Activated CD4-positive, alpha-beta T cell treated with anti-CD3 and anti-CD28 coated beads, Interleukin-2, Interleukin-6, amounts not matched to agents 100 ng/mL and 50 ng/mL, durations not matched to agents 16 hours and 8 hours (primary cell): ENCODE measurements at regions not wholly inside any gene's neighbourhood (a gene's known extent, or its start where the extent isn't known, plus 50 kb on each side); places are given as distances from the start of the nearest gene placed in this dataset.
"Not testable (repeated sequence)": the region's sequence is repeated elsewhere in the genome, so short reads cannot be mapped to it uniquely, and the experiment has no call there.

Experiments used
- DNase-seq: peaks from one replicate; pipeline ENCODE4 v3.0.0-alpha.2; 2020

GRCh38 chr2:166831930-166832329 lies 56.4 kb upstream of the XIRP2 start:
- no peak for DNase-seq

GRCh38 chr2:166825914-166826313 lies 62.4 kb upstream of the XIRP2 start:
- DNase-seq = no peak

- no peak for DNase-seq
These were observed 73.9 kb upstream of the XIRP2 start for GRCh38 chr2:166814335-166814734.

GRCh38 chr2:166812166-166812891 lies 76.0 kb upstream of the XIRP2 start:
- DNase-seq = no peak

DNA sequence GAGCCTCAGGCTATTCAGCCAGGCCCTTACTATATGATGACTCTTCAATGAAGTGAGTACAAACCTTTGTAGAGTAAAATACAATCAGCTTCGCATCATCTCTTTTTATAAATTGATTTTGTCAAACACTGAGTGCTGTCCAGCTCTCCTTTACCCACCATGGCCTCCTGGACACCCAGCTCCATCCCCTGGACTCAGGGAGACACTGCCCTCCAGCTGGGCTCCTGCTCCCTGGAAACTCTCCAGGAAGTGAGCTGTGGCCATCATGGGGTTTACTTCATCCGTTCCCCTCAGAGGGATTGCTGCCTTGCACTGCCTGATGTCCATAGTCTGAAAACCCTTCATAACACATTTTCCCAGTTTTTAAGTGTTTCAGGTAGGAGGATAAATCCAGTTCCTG lies 82.5 kb upstream of the XIRP2 start:
- no peak for DNase-seq

DNA sequence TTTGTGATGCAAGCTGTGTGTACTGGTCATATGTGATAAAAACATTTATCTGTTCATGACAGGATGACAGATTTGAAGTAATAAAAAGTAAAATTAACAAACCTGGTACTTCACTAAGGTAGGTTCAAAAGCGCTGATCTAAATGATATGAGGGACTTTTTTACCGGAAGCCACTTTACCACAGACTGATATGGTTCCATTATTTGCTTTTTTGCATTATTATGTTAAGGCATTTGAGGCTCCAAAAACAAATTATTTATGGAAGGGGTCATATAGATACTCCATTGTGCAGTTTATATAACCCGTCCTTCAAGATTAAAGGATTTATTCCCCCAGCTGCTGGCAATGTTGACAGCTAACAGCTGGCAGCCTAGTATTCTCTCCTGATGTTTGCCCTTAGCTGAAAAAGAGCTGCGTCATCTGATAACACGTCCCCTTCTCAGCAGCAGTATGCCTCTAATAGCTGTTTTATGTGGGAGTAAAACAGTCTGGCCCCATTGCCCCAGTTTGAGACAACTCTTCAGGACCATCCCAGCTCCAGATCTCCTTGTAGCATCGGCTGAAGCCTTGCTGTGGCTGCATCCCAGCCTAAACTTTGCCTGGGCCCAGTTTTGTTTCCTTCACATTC lies 84.8 kb upstream of the XIRP2 start:
- DNase-seq = no peak

- DNase-seq = no peak
These were observed 85.8 kb upstream of the XIRP2 start for GRCh38 chr2:166802475-166802874.

GRCh38 chr2:166792808-166793207 lies 95.5 kb upstream of the XIRP2 start:
- peak; percentile 5 for DNase-seq

DNA sequence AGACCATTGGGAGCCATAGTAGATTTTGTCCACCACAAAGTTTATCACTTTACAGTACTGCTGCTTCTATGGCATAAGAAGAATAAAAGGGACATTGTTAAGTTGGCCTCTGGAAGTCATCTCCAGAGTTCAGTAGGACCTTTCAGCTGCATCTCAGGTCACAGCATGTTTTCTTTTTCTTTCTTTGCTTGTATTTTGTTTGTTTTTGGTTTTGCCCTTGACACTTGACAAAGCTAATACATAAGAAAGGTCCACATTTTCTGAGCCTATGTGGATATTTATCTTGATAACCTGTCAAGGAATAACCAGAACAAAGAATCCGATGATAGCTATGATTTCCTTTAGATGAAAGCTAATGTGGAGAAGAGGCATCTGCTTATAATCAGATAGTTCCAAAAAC lies 101.6 kb upstream of the XIRP2 start:
- no peak for DNase-seq

DNA sequence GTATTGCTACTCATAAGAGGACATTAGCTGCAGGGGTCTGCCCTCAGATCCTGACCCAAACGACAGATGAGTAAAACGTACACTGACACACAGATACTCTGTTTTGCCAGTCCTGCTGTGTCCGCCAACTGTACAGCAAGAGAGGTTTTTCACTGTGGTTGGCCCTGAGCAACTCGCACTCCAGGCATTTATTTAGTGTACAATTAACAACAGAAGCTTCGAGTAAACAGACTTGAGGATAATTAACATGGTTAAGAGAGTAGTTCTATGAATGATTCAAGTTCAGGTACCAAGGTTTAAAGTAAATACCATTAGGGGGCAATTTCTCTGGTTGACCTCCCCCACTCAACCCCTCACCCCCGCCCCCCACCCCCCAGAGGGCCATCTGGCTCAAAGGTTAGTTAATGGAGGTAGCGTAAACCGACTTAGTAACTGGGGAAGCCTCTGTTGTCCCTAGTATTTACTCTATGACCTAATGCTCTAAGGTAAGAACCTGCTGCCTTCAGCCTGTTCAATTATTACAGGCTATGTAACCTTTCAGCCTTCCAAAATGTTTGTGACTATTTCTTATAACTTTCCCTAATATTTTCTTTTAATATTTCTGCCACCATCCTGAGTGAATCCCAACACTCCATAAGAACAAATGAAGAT lies 103.9 kb upstream of the XIRP2 start:
- no peak for DNase-seq

DNA sequence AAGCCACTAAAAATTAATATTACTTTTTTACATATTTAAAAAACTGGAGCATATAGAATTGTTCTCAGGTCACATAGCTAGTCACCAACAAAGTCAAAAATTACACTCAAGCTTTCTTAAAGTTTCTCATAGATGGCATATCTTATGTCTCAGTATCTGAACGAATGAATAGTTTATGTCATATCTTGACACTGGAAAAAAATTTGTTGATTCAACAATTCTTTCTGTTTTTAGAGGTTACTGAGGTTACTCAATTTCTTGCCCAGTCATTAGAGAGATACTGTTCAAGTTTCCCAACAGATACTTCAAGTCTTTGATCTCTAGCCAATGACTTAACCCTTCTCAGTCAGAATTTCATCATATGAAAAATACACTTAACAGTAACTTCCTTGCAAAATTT lies 113.1 kb upstream of the XIRP2 start:
- no peak for DNase-seq

DNA sequence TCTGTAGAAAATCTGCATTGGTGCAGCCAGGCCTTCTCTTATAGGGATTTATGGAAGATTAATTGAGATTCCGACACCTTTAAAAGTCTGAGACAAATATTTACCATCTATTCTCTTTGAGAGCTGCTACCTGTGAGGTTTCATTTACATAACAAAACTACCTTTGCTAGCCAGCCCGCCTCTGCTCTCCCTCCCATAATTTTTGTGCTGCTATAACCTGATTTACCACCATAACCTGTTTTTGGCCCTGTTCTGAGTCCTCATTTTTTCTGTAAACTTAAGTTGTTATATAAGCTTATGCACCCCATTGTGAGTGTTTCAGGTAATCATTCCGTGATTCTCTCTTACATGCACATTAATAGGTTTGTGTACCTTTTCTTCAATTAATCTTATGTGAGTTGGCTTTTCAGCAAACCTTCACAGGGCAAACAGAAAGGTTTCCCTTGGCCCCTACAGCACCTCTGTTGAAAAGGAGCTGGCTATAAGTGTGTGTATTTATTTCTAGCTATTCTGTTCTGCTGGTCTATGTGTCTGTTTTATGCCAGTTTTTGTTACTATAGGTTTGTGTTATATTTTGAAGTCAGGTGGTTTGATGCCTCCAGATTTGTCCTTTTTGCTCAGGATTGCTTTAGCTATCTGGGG lies 114.9 kb upstream of the XIRP2 start:
- DNase-seq = no peak

DNA sequence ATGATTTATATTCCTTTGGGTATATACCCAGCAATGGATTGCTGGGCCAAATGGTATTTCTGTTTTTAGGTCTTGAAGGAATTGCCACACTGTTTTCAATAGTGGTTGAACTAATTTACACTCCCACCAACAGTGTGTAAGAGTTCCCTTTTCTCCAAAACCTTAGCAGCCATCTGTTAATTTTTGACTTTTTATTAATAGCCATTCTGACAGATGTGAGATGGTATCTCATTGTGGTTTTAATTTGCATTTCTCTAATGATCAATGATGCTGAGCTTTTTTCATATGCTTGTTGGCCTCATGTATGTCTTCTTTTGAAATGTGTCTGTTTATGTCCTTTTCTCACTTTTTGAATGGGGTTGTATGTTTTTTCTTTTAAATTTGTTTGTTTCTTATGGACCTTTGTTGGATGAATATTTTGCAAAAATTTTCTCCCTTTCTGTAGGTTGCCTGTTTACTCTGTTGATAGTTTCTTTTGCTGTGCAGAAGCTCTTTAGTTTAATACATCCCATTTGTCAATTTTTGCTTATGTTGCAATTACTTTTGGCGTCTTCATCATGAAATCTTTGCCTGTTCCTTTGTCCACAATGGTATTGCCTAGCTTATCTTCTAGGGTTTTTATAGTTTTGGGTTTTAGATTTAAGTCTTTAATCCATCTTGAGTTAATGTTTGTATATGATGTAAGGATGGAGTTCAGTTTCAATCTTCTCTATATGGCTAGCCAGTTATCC lies 119.7 kb upstream of the XIRP2 start:
- DNase-seq = no peak

DNA sequence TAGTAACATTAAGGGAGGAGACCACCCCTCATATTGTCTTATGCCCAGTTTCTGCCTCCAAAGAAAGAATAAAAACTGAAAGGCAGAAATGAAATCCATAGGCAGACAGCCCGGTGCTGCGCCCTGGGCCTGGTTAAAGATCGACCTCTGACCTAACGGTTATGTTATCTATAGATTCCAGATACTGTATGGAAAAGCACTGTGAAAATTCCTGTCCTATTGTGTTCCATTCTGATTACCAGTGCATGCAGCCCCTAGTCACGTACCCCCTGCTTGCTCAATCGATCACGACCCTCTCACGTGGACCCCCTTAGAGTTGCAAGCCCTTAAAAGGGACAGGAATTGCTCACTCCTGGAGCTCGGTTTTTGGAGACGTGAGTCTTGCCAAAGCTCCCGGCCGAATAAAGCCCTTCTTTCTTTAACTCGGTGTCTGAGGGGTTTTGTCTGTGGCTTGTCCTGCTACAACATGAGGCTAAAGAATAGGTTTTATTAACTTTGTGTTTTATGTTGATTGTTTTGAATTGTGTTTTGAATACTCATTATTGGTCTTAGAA lies 121.4 kb upstream of the XIRP2 start:
- not testable (repeated sequence) for DNase-seq

DNA sequence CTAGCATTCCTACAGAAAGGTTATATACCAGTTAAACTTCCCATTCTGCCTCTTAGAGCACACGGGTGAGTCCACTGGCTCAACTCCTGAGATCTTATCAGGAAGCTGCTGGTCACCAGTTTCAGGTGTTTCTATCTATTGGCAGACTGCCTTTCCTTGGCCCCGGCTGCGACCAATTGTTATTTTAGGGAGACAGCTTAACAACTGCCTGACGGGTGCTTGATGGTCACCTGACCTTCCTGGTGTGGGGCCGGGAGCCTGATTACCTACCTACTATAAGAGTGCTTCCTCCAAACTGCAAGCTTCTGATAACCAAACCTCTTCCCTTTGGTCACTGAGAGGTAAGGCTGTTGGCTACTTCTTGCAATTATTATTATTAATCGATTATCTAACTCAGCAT lies 122.1 kb upstream of the XIRP2 start:
- DNase-seq = no peak

DNA sequence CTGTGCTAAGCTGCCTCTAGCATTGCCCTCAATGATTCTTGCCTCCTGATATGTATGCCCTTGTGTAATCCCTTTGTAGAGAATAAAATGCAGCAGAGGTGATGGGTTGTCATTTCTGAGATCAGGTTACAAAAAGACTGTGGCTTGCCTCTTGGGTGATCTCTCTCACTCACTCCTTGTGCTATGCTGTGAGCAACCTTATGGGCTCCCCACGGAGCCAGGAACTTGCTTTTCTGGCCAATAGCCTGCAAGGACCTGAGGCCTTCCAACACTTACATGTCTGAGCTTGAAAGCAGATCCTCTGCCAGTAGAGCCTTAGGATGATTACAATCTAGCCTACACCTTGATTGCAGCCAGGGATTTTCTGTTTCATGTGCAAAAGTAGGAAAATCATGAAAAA lies 123.1 kb upstream of the XIRP2 start:
- DNase-seq = no peak

GRCh38 chr2:166764702-166765101 lies 123.6 kb upstream of the XIRP2 start:
- DNase-seq = no peak

DNA sequence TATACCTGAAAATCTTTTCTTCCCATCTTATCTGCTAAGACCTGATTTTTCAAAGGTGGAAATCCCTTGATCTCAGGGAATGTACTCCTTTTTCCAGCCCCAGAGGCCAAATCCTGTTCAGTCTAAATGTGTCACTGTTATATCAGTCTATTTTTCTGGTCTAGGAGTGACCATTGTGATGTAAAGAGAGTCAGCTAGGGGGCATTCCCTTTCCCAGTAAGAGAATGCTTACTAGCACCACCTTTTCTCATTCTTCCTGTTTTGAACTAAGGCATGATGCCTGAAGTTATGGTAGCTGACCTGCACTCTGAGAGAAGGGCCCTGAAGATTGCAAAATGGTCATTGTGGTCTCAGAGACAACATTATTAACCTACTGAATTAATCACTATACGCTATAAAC lies 124.1 kb upstream of the XIRP2 start:
- no peak for DNase-seq

DNA sequence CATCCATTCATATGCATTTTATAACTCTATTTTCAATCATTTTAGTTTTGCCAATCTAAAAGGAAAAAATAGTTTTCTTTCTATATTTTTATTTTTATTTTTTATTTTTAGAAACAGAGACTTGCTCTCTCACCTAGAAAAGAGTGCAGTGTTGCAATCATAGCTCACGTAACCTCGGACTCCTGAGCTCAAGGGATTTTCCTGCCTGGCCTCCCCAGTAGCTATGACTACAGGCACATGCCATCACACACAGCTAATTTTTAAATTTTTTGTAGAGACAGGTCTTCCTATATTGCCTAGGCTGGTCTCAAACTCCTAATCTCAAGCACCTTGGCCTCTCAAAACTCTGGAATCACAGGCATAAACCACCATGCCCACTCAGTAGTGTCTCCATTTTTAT lies 125.5 kb upstream of the XIRP2 start:
- no peak for DNase-seq

DNA sequence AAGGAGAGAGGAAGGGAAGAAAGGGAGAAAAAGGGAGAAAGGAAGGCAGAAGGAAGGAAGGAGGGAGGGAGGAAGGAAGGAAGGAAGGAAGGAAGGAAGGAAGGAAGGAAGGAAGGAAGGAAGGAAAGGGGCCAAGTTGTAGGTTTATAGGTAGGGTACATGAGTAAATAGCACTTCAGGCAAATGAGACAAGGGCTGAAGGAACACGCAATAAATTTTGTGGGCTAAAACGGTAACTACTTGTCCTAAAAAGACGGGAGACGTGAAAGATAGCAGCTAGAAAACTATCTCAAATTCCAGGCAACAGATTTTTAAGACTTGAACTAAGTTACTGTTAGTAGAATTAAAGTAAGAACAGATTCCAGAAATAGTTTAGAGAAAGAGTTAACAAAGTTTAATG lies 129.3 kb upstream of the XIRP2 start:
- no peak for DNase-seq

- no peak for DNase-seq
These were observed 137.7 kb upstream of the XIRP2 start for GRCh38 chr2:166750624-166751023.

- DNase-seq = not testable (repeated sequence)
These were observed 144.2 kb upstream of the XIRP2 start for GRCh38 chr2:166744117-166744516.

GRCh38 chr2:166743482-166743881 lies 144.8 kb upstream of the XIRP2 start:
- not testable (repeated sequence) for DNase-seq
